HEK293 (cell line): ENCODE measurements at regions not wholly inside any gene's neighbourhood (a gene's known extent, or its start where the extent isn't known, plus 50 kb on each side); places are given as distances from the start of the nearest gene placed in this dataset.

ENCODE experiments used
- SETDB1 ChIP-seq: IDR thresholded peaks from one replicate; pipeline ENCODE4 v1.6.1; 2017; ENCODE audit warnings: mild to moderate bottlenecking, low read length, moderate library complexity, mixed read lengths; ENCODE audit not compliant: insufficient read length
- ZNF837 ChIP-seq: fragments of 450-650 bp; formaldehyde crosslinking; IDR thresholded peaks from 2 replicates; pipeline ENCODE4 v1.5.1; 2016; ENCODE audit warnings: missing biosample characterization, missing genetic modification characterization
- TF ChIP-seq, protein P1 (sequence below): fragments of 450-650 bp; formaldehyde crosslinking; IDR thresholded peaks from 2 replicates; pipeline ENCODE4 v1.5.1; 2016; ENCODE audit warnings: missing biosample characterization, missing genetic modification characterization
- TF ChIP-seq, protein P2 (sequence below): fragments of 450-650 bp; formaldehyde crosslinking; IDR thresholded peaks from 2 replicates; pipeline ENCODE4 v1.5.1; 2016; ENCODE audit warnings: missing biosample characterization, missing genetic modification characterization
- TF ChIP-seq, protein P3 (sequence below): fragments of 450-650 bp; formaldehyde crosslinking; IDR thresholded peaks from 2 replicates; pipeline ENCODE4 v1.5.1; 2016; ENCODE audit warnings: missing biosample characterization, missing genetic modification characterization, low read depth

DNA sequence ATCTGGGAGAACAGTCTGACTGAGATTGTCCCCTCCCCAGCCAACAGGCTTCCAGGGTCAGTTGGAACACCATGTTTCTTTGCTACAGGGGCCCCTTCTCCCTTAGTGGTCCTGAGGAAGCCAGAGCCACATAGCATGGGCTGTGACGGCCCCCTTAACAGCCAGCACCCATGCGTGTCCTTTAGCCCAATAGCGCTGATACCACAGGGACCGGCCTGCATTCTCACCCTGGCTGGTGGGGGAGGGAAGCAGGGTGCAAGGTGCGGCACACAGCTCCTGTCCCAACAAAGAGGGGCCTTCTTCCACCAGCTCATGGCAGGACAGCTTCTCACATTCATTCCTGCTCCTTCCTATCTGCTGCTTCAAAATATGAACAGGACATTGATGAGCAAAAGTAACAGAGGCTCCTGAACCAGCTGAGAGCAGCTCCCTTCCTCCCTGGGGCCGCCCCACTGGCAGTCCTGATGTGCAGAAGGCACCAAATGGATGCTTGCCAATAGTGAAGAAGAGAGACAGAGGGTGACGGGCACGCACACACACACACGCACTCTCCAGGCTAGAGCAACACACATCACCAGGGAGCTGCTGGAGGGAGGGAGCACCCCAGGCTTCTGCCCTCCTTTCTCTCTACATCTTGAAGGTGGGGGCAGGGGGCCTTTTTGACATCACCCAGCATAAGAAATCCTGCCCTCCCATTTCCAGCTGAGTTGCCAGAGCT, 99.4 kb downstream of the CRYAA start:
- TF ChIP-seq ZNF837 (tag by site-specific recombination) = no peak
- TF ChIP-seq, protein P1, sequence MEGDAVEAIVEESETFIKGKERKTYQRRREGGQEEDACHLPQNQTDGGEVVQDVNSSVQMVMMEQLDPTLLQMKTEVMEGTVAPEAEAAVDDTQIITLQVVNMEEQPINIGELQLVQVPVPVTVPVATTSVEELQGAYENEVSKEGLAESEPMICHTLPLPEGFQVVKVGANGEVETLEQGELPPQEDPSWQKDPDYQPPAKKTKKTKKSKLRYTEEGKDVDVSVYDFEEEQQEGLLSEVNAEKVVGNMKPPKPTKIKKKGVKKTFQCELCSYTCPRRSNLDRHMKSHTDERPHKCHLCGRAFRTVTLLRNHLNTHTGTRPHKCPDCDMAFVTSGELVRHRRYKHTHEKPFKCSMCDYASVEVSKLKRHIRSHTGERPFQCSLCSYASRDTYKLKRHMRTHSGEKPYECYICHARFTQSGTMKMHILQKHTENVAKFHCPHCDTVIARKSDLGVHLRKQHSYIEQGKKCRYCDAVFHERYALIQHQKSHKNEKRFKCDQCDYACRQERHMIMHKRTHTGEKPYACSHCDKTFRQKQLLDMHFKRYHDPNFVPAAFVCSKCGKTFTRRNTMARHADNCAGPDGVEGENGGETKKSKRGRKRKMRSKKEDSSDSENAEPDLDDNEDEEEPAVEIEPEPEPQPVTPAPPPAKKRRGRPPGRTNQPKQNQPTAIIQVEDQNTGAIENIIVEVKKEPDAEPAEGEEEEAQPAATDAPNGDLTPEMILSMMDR (tag by site-specific recombination) = no peak
- TF ChIP-seq, protein P2, sequence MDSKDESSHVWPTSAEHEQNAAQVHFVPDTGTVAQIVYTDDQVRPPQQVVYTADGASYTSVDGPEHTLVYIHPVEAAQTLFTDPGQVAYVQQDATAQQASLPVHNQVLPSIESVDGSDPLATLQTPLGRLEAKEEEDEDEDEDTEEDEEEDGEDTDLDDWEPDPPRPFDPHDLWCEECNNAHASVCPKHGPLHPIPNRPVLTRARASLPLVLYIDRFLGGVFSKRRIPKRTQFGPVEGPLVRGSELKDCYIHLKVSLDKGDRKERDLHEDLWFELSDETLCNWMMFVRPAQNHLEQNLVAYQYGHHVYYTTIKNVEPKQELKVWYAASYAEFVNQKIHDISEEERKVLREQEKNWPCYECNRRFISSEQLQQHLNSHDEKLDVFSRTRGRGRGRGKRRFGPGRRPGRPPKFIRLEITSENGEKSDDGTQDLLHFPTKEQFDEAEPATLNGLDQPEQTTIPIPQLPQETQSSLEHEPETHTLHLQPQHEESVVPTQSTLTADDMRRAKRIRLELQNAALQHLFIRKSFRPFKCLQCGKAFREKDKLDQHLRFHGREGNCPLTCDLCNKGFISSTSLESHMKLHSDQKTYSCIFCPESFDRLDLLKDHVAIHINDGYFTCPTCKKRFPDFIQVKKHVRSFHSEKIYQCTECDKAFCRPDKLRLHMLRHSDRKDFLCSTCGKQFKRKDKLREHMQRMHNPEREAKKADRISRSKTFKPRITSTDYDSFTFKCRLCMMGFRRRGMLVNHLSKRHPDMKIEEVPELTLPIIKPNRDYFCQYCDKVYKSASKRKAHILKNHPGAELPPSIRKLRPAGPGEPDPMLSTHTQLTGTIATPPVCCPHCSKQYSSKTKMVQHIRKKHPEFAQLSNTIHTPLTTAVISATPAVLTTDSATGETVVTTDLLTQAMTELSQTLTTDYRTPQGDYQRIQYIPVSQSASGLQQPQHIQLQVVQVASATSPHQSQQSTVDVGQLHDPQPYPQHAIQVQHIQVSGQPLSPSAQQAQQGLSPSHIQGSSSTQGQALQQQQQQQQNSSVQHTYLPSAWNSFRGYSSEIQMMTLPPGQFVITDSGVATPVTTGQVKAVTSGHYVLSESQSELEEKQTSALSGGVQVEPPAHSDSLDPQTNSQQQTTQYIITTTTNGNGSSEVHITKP (tag by site-specific recombination) = no peak
- no peak for TF ChIP-seq SETDB1
- TF ChIP-seq, protein P3, sequence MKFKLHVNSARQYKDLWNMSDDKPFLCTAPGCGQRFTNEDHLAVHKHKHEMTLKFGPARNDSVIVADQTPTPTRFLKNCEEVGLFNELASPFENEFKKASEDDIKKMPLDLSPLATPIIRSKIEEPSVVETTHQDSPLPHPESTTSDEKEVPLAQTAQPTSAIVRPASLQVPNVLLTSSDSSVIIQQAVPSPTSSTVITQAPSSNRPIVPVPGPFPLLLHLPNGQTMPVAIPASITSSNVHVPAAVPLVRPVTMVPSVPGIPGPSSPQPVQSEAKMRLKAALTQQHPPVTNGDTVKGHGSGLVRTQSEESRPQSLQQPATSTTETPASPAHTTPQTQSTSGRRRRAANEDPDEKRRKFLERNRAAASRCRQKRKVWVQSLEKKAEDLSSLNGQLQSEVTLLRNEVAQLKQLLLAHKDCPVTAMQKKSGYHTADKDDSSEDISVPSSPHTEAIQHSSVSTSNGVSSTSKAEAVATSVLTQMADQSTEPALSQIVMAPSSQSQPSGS (tag by site-specific recombination) = no peak
